DOHH2 (cell line): ENCODE measurements at regions not wholly inside any gene's neighbourhood (a gene's known extent, or its start where the extent isn't known, plus 50 kb on each side); places are given as distances from the start of the nearest gene placed in this dataset.
"Not testable (repeated sequence)": the region's sequence is repeated elsewhere in the genome, so short reads cannot be mapped to it uniquely, and the experiment has no call there.

Experiments used
- H3F3A ChIP-seq: fragments of 200-600 bp; sonication (generic), shearing (Covaris generic); 2 replicates; pipeline ENCODE4 v1.6.0; 2016; ENCODE audit warnings: antibody characterized with exemption, mild to moderate bottlenecking; ENCODE audit not compliant: control insufficient read depth, insufficient read depth
- H3K27ac ChIP-seq: fragments of 200-600 bp; sonication (generic); 2 replicates; pipeline ENCODE4 v1.5.1; 2014; ENCODE audit warnings: low read depth, mild to moderate bottlenecking, low read length, moderate library complexity
- H3K27me3 ChIP-seq: fragments of 200-600 bp; sonication (generic); 2 replicates; pipeline ENCODE4 v1.6.1; 2014; ENCODE audit warnings: mild to moderate bottlenecking, low read length, mixed read lengths; ENCODE audit not compliant: control insufficient read depth
- H3K36me3 ChIP-seq: fragments of 200-600 bp; sonication (generic); 2 replicates; pipeline ENCODE4 v1.6.1; 2014; ENCODE audit warnings: mild to moderate bottlenecking, low read length, moderate library complexity, mixed read lengths; ENCODE audit not compliant: control insufficient read depth
- H3K4me1 ChIP-seq: fragments of 200-600 bp; sonication (generic); 2 replicates; pipeline ENCODE4 v1.6.1; 2014; ENCODE audit warnings: mild to moderate bottlenecking, low read length, mixed read lengths; ENCODE audit not compliant: control insufficient read depth
- H3K4me2 ChIP-seq: fragments of 200-600 bp; sonication (generic); 2 replicates; pipeline ENCODE4 v1.6.0; 2014; ENCODE audit warnings: mild to moderate bottlenecking, low read length, moderate library complexity
- H3K4me3 ChIP-seq: fragments of 200-600 bp; sonication (generic); 2 replicates; pipeline ENCODE4 v1.5.1; 2014; ENCODE audit warnings: mild to moderate bottlenecking, low read length, mixed read lengths
- H3K79me2 ChIP-seq: fragments of 200-600 bp; sonication (generic); 2 replicates; pipeline ENCODE4 v1.6.1; 2014; ENCODE audit warnings: mild to moderate bottlenecking, low read length, mixed read lengths; ENCODE audit not compliant: control insufficient read depth
- H3K9me2 ChIP-seq: fragments of 200-600 bp; sonication (generic); replicated peaks from 2 replicates; pipeline ENCODE4 v1.6.1; 2014; ENCODE audit warnings: mild to moderate bottlenecking, low read length, mixed read lengths; ENCODE audit not compliant: control insufficient read depth
- H3K9me3 ChIP-seq: fragments of 200-600 bp; sonication (generic); 2 replicates; pipeline ENCODE4 v1.6.1; 2014; ENCODE audit warnings: antibody characterized with exemption, low read length, mixed read lengths; ENCODE audit not compliant: control insufficient read depth, insufficient read depth
- H4K20me1 ChIP-seq: fragments of 200-600 bp; sonication (generic); 2 replicates; pipeline ENCODE4 v1.6.0; 2014; ENCODE audit warnings: low read depth, mild to moderate bottlenecking, antibody characterized with exemption, low read length, moderate library complexity; ENCODE audit not compliant: control insufficient read depth, insufficient read depth
- EZH2phosphoT487 ChIP-seq: fragments of 200-600 bp; sonication (generic); IDR thresholded peaks from 2 replicates; pipeline ENCODE4 v1.6.1; 2017; ENCODE audit warnings: borderline replicate concordance, mild to moderate bottlenecking, antibody characterized with exemption, low read length, moderate library complexity, mixed read lengths
- TF ChIP-seq, protein P1 (sequence below): fragments of 200-600 bp; sonication (generic); IDR thresholded peaks from one replicate; pipeline ENCODE4 v1.5.1; 2014; ENCODE audit warnings: antibody characterized with exemption, mild to moderate bottlenecking, low read depth, low read length; ENCODE audit not compliant: poor library complexity, severe bottlenecking

DNA sequence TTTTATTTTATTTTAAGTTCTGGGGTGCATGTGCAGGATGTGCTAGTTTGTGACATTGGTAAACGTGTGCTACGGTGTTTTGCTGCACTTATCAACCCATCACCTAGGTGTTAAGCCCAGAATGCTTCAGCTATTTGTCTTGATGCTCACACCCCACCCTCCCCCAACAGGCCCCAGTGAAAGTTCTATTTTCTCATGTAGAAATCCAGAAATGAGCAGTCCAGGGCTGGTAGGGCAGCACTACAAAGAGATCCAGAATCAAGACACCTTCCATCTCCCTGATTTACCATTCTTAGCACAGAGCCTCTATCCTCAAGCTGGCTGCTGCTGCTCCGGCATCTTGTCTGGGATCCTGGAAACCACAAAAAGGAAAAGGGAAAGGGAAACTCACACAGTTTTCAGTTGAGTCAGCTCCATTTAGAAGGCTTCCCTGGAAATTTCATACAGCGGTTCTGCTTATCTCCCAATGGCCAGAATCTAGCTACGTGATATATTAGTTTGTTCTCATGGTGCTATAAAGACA, 85.4 kb upstream of the SMARCA2 start:
- no peak for TF ChIP-seq EZH2phosphoT487
- TF ChIP-seq, protein P1, sequence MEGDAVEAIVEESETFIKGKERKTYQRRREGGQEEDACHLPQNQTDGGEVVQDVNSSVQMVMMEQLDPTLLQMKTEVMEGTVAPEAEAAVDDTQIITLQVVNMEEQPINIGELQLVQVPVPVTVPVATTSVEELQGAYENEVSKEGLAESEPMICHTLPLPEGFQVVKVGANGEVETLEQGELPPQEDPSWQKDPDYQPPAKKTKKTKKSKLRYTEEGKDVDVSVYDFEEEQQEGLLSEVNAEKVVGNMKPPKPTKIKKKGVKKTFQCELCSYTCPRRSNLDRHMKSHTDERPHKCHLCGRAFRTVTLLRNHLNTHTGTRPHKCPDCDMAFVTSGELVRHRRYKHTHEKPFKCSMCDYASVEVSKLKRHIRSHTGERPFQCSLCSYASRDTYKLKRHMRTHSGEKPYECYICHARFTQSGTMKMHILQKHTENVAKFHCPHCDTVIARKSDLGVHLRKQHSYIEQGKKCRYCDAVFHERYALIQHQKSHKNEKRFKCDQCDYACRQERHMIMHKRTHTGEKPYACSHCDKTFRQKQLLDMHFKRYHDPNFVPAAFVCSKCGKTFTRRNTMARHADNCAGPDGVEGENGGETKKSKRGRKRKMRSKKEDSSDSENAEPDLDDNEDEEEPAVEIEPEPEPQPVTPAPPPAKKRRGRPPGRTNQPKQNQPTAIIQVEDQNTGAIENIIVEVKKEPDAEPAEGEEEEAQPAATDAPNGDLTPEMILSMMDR: no peak
- no peaks in the 10 kb centered on the region for H3K36me3 ChIP-seq
- H3K27me3 ChIP-seq: peaks cover 4% of the 10 kb centered on the region; the same call in 1 of the 2 replicates
- no peaks in the 10 kb centered on the region for H3K9me2 ChIP-seq
- no peak overlapping the region for H3K4me3 ChIP-seq
- no peaks in the 10 kb centered on the region for H3F3A ChIP-seq
- no peaks in the 10 kb centered on the region for H3K79me2 ChIP-seq
- H4K20me1 ChIP-seq: no peaks in the 10 kb centered on the region
- H3K4me1 ChIP-seq: no peaks in the 10 kb centered on the region
- no peak overlapping the region for H3K4me2 ChIP-seq
- H3K9me3 ChIP-seq: no peaks in the 10 kb centered on the region
- H3K27ac ChIP-seq: no peak overlapping the region

DNA sequence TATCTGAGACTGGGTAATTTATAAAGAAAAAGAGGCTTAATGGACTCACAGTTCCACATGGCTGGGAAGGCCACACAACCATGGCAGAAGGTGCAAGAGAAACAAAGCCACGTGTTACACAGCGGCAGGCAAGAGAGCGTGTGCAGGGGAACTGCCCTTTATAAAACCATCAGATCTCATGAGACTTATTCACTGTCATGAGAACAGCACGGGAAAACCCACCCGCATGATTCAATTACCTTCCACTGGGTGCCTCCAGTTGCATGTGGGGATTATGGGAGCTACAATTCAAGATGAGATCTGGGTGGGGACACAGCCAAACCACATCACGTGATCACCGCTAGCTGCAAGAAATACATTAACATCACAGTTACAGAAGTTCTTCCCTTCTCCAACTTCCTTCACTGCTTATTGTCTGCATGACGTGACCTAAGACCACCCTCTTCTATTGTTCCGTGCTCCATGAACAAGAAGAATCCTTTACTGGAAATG, 84.9 kb upstream of the SMARCA2 start:
- not testable (repeated sequence) for H3K79me2 ChIP-seq, H3K36me3 ChIP-seq, H3F3A ChIP-seq, H3K9me3 ChIP-seq, H3K27ac ChIP-seq, H3K27me3 ChIP-seq, H3K4me1 ChIP-seq, H3K4me2 ChIP-seq, H3K9me2 ChIP-seq, H3K4me3 ChIP-seq, H4K20me1 ChIP-seq

DNA sequence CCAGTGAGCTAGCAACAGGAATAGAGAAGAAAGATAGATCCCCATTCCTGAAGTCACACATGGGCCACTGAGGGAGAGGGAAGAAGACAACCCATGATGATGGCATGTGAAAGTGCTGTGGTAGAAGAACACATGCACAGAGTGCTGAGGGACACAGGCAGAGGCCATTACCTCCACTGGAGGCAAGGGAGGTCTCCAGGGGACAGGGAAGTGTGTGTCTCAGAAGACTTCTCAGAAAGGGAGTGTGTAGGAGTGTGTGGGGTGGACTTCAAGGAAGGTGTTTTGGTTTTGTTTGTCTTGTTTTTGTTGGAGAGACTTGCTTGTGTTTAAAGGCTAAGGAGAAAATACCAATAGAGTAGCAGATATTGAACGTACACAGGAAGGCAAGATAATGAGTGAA, 77.0 kb upstream of the SMARCA2 start:
- H3K27me3 ChIP-seq: no peaks in the 10 kb centered on the region
- no peak overlapping the region for H3K27ac ChIP-seq
- no peak overlapping the region for H3K4me2 ChIP-seq
- H3K36me3 ChIP-seq: no peaks in the 10 kb centered on the region
- H3K9me2 ChIP-seq: no peaks in the 10 kb centered on the region
- H3K4me3 ChIP-seq: no peak overlapping the region
- H3K79me2 ChIP-seq: no peaks in the 10 kb centered on the region
- TF ChIP-seq EZH2phosphoT487: no peak
- TF ChIP-seq, protein P1: no peak
- H3K9me3 ChIP-seq: no peaks in the 10 kb centered on the region
- H3F3A ChIP-seq: no peaks in the 10 kb centered on the region
- H3K4me1 ChIP-seq: no peaks in the 10 kb centered on the region
- no peaks in the 10 kb centered on the region for H4K20me1 ChIP-seq

DNA sequence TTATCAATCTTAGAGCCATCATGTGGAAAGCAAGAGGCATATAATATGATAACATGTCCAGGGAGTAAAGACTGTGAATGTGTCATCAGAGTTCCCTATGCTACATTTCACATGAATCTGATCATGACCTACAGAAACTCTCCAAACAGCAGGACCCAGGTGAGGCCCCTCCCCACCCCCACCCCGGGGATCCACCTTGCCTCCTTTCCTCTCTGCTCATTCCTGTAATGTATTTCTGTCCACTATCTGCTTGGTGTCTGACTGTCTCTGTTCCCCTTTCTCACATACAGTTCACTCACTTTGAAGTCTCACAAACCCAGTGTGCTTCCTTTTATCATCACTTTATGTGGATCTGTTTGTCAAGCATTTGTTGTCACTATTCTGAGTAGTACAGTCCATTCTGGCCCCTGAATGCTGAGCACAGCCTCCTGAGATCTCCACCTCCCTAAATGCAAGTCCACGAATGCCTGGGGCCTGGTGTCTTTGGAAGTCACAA, 76.4 kb upstream of the SMARCA2 start:
- no peaks in the 10 kb centered on the region for H3K36me3 ChIP-seq
- no peaks in the 10 kb centered on the region for H4K20me1 ChIP-seq
- no peaks in the 10 kb centered on the region for H3F3A ChIP-seq
- H3K4me1 ChIP-seq: no peaks in the 10 kb centered on the region
- no peaks in the 10 kb centered on the region for H3K27me3 ChIP-seq
- H3K9me2 ChIP-seq: no peaks in the 10 kb centered on the region
- no peaks in the 10 kb centered on the region for H3K79me2 ChIP-seq
- no peak overlapping the region for H3K4me3 ChIP-seq
- H3K4me2 ChIP-seq: no peak overlapping the region
- H3K9me3 ChIP-seq: no peaks in the 10 kb centered on the region
- no peak overlapping the region for H3K27ac ChIP-seq
- TF ChIP-seq, protein P1: no peak
- no peak for TF ChIP-seq EZH2phosphoT487
